GM12874 (cell line): ENCODE measurements at regions not wholly inside any gene's neighbourhood (a gene's known extent, or its start where the extent isn't known, plus 50 kb on each side); places are given as distances from the start of the nearest gene placed in this dataset.

ENCODE experiments used
- CTCF ChIP-seq: IDR thresholded peaks from 2 replicates; pipeline ENCODE4 v1.5.1; 2011; ENCODE audit warnings: low read depth, mild to moderate bottlenecking, control low read depth, low read length, moderate library complexity; ENCODE audit not compliant: insufficient read depth

GRCh38 chr4:66522244-66522643, 852.0 kb upstream of the EPHA5 start:
- no peak for TF ChIP-seq CTCF

GRCh38 chr4:66516940-66517339, 846.7 kb upstream of the EPHA5 start:
- TF ChIP-seq CTCF: no peak

- no peak for TF ChIP-seq CTCF
Measured at GRCh38 chr4:66506985-66507384, 836.7 kb upstream of the EPHA5 start.

GRCh38 chr4:66501997-66502396, 831.7 kb upstream of the EPHA5 start:
- TF ChIP-seq CTCF: no peak

GRCh38 chr4:66490729-66491128, 820.4 kb upstream of the EPHA5 start:
- no peak for TF ChIP-seq CTCF

- no peak for TF ChIP-seq CTCF
Measured at GRCh38 chr4:66489783-66490452, 819.6 kb upstream of the EPHA5 start.

- TF ChIP-seq CTCF: no peak
Measured at GRCh38 chr4:66489370-66489769, 819.1 kb upstream of the EPHA5 start.

- no peak for TF ChIP-seq CTCF
Measured at GRCh38 chr4:66486068-66486467, 815.8 kb upstream of the EPHA5 start.
